Amniotic epithelial cell (primary cell): ENCODE measurements at regions not wholly inside any gene's neighbourhood (a gene's known extent, or its start where the extent isn't known, plus 50 kb on each side); places are given as distances from the start of the nearest gene placed in this dataset.
"Not testable (repeated sequence)": the region's sequence is repeated elsewhere in the genome, so short reads cannot be mapped to it uniquely, and the experiment has no call there.

Source experiments
- DNase-seq: peaks from one replicate; pipeline ENCODE4 v3.0.0-alpha.2; 2010; ENCODE audit warnings: low read depth

GRCh38 chr4:22573198-22573597, 57.3 kb upstream of the ADGRA3 start:
- DNase-seq = no peak

DNA sequence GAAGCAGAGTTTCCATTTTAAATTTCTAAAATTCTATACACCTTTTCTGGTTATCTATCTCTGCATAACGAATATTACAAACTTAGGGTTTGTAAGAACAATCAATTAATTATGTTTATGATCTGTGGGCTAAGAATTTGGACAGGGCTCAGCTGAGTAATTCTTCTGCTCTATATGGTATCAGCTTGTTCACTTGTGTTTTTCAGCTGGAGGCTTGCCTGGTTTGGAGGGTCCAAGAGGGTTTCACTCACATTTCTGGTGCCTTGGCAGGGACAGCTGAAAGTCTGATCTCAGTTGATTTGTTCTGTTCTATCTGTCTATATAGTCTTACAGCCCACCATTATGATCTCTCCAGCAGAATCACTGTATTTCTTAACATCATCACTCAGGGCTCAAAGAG, 57.8 kb upstream of the ADGRA3 start:
- DNase-seq = no peak

DNA sequence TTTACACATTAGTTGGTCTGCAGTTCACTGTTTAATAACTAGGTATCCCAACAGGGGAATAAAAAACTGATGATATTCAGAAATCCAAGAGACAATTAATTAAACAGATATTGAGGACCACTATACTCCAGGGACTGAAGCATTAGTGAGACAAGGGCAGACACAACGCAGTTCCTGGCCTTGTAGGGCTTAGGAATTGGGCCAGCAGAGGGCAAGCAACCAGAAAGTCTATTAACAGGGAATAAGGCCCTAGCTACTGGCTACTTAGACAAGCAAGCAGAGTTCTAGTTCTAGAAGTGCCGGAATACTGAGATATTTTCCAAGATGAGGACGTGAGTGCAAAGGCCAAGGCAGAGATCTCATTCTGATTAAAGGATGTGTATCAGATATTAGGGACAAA, 58.6 kb upstream of the ADGRA3 start:
- DNase-seq = no peak

- no peak for DNase-seq
Measured at GRCh38 chr4:22574880-22575279, 59.0 kb upstream of the ADGRA3 start.

GRCh38 chr4:22587253-22587652, 71.4 kb upstream of the ADGRA3 start:
- DNase-seq = no peak

DNA sequence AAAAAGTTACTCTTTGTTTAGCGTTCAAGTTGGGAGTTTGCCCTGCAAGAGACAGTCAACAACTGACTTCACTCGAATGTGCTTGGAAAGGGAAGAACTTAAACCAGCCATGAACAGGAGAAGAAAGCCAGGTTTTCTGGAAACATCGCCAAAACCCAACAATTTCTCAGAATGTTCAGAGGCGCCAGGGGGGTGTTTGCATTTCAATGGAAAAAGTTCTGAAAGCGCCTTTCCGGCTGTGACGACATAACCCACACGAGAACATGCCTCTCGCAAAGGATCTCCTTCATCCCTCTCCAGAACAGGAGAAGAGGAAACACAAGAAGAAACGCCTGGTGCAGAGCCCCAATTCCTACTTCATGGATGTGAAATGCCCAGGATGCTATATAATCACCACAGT, 78.1 kb upstream of the ADGRA3 start:
- DNase-seq = no peak

DNA sequence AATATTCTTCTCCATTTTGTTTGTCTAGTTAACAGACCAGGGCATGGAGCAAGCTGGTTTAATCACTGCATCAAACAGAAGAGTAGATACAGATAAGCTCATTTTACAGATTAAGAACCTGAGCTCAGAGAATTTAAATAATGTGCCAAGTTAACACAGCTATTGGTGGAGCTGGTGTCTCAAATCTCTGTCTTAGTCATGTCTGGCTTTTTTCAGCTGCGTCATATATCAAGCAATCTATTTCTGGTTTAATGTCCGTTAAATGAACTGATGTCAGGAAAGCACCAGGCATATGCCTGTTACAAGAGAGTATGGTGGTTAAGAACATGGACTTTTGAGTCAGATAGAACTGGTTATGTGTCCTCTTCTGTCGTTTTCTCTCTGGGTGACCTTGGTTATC, 79.8 kb upstream of the ADGRA3 start:
- DNase-seq = peak; percentile 24

DNA sequence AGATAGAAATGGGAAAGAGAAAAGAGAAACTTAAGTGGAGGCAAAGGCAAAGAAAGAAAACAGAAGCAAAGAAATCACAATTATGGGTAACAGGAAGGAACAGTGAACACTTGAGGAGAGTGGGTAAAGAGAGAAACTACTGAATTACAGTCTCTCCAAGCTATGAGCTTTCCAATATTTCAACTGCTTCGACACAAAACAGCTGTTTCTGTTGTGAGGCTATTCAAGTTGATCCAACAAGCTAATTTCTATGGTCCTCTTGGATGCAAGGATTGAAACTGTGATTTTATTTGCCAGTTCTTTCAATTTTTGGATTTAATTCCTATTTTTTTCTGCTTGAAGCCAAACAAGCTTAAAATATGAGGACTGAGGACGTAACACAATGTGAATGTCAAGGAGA, 80.5 kb upstream of the ADGRA3 start:
- no peak for DNase-seq

DNA sequence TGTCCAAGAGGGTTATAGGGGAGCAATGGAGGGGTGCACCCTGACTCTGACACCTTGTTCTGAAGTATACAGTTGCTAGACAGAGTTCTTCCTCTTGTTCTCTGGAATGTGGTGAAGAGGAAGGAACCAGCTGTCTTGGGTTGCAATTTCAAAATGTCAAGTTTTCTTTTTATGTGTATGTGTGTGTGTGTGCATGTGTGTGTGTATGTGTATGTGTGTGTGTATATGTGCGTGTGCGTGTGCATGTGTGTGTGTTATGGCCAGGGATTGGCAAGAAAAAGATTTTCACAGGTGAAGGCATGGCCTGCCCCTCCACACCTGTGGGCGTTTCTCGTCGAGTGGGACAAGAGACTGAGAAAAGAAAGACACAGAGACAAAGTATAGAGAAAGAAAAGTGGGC, 81.6 kb upstream of the ADGRA3 start:
- no peak for DNase-seq

- not testable (repeated sequence) for DNase-seq
Measured at GRCh38 chr4:22598113-22599047, 82.5 kb upstream of the ADGRA3 start.

- DNase-seq = not testable (repeated sequence)
Measured at GRCh38 chr4:22599228-22599928, 83.5 kb upstream of the ADGRA3 start.

DNA sequence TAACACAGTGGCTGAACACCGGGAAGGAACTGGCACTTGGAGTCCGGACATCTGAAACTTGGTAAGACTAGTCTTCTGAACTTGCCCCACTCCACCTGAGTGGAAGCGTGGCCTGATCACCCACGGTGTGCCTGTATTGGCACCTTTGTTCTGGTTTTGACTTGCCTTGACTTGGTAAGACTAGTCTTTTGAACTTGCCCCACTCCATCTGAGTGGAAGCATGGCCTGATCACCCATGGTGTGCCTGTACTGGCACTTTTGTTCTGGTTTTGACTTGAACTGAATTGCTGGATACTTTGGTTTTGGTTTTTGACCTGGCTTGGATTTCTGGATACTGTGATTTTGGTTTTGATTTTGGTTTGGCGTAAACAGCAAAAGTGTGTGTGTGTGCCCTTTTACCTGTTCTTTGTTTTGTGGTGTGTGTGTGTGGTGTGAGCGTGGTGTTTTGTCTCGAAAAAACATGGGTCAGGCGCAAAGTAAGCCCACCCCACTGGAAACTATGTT, 84.1 kb upstream of the ADGRA3 start:
- not testable (repeated sequence) for DNase-seq

DNA sequence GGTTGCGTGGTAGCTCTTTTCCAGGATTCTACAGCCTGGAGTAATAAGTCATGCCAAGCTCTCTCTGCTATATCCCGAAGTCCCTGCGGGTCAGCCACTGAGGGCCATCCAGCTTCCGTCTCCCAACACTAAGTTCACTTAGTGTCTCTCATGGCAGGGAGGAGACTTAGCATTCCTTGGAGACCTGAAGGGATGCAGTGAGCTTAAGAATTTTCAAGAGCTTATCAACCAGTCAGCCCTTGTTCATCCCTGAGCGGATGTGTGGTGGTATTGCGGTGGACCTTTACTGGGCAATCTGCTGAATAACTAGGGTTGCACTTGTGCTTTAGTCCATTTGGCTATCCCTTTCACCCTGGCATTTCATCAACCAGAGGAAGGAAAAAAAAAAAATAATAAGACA, 85.8 kb upstream of the ADGRA3 start:
- not testable (repeated sequence) for DNase-seq

GRCh38 chr4:22607382-22607781, 85.4 kb upstream of the GBA3 start:
- DNase-seq = peak; percentile 32

DNA sequence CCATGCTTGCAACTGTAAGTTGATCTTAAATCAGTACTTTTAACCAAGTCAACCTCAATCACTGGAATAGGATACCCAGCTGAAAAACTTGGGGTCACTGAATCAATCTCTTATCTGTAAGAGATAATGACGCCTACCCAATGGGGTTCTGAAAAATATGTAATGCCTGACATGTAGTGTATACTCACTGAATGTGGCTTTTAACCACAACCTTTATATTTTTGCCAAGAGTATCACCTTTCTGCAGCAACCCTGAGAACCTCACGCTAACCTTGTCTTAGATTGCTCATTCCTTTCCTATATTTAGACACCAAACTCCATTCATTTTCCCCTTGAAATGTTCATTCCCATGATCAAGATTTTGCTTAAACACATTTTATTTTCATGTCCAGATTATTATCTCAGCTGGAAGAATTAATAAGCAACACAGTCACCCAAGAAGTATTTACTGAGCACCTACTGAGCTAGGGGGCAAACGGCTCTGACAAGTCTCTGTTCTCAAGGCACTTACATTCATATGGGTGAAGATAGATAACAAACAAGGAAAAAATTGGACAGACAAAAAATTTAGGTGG, 82.7 kb upstream of the GBA3 start:
- DNase-seq = not testable (repeated sequence)

- no peak for DNase-seq
Measured at GRCh38 chr4:22614114-22614513, 78.6 kb upstream of the GBA3 start.

DNA sequence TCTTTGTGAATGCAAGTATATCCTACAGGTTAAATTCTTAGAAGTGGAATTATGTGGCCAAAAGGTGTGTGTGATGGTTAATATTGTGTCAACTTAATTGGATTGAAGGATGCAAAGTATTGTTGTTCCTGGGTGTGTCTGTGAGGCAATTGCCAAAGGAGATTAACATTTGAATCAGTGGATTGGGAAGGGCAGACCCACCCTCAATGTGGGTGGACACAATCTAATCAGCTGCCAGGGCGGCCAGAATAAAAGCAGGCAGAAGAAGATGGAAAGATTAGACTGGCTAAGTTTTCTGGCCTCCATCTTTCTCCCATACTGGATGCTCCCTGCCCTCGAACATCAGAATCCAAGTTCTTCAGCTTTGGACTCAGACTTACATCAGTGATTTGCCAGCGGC, 76.2 kb upstream of the GBA3 start:
- DNase-seq = no peak

GRCh38 chr4:22620144-22620543, 72.6 kb upstream of the GBA3 start:
- not testable (repeated sequence) for DNase-seq

- DNase-seq = not testable (repeated sequence)
Measured at GRCh38 chr4:22621970-22622369, 70.8 kb upstream of the GBA3 start.

DNA sequence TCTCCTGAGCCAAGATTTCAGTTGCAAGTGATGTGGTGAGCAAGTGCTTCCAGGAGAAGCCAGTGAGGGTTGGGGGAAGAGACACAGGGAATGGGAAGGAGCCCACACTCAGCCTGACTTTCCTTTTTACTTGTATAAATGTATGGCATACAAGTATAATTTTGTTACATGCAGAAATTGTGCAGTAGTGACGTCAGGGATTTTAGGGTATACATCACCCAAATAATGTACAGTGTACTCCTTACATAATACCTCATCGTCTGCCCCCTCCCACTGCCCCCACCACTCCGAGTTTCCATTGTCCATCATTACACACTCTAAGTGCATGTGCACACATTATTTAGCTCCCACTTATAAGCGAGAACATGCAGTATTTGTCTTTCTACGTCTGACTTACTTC, 68.7 kb upstream of the GBA3 start:
- not testable (repeated sequence) for DNase-seq

DNA sequence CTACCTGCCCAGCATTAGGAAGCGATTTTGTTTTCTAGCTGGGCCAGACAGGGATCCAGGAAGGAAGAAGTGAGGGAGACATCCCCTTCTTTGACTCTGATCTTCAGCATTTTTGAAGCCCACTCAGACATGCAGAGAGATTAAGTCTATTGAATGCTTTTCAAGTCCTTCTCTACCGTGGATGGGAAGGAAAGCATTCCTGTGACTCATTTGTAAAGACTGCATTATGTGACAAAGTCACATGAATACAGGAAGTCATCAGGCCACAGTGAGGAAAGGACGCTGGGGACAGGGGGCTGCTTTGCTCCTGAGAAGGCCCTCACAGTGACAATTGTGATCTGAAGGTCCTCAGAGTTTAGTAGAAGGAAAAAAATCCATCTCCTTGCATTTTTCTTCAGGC, 67.4 kb upstream of the GBA3 start:
- DNase-seq = no peak

DNA sequence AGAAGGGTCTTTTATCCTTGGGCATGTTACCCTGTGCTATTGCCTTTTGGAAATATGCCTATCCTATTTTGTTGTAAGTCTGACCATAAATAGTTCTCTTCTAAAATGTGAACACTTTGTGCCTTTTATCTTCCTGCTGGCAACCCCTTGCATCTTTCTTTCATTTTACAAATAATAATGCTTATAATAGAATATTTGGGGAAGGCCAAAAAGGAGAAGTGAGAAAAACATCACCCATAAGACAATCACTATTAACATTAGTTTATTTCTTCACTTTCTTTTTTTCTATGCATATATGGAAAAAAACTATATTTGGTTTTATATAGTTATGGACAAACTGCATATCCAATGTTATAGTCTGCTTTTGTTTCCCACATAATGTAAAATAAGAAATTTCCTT, 64.9 kb upstream of the GBA3 start:
- not testable (repeated sequence) for DNase-seq
